ENCODE measurements at regions not wholly inside any gene's neighbourhood (a gene's known extent, or its start where the extent isn't known, plus 50 kb on each side); places are given as distances from the start of the nearest gene placed in this dataset.
A peak's percentile ranks its signal among the peaks of the same experiment; 100 is the strongest.

GRCh38 chr5:124195411-124195810, 551.0 kb downstream of the ZNF608 start:
- no peak for DNase-seq (ENCODE audit: low read depth)
- no peak overlapping the region for H3K4me3 ChIP-seq (ENCODE audit: low read depth, low read length)
- in situ Hi-C loops (cut with HindIII; ENCODE audit: low sequenced_read_pairs): no loop called here
- TF ChIP-seq CTCF (IDR thresholded peaks at IDR 0.05; ENCODE audit: low read depth, low read length, missing control alignments): no peak

GRCh38 chr5:124194282-124194681, 552.2 kb downstream of the ZNF608 start:
- in situ Hi-C loops (cut with HindIII; ENCODE audit: low sequenced_read_pairs): no loop called here
- no peak for TF ChIP-seq CTCF (IDR thresholded peaks at IDR 0.05; ENCODE audit: low read depth, low read length, missing control alignments)

GRCh38 chr5:124193371-124193789, 553.1 kb downstream of the ZNF608 start:
- peak; percentile 24 for DNase-seq (ENCODE audit: low read depth)
- in situ Hi-C loops (cut with HindIII; ENCODE audit: low sequenced_read_pairs): no loop called here
- TF ChIP-seq CTCF (IDR thresholded peaks at IDR 0.05; ENCODE audit: low read depth, low read length, missing control alignments): no peak
- no peak overlapping the region for H3K4me3 ChIP-seq (ENCODE audit: low read depth, low read length)

More at GRCh38 chr5:124194282-124194681, 552.2 kb downstream of the ZNF608 start:
- DNase-seq (ENCODE audit: low read depth): no peak
- H3K4me3 ChIP-seq (ENCODE audit: low read depth, low read length): no peak overlapping the region

- in situ Hi-C loops (cut with HindIII; ENCODE audit: low sequenced_read_pairs): no loop called here
- H3K4me3 ChIP-seq (ENCODE audit: low read depth, low read length): no peak overlapping the region
- TF ChIP-seq CTCF (IDR thresholded peaks at IDR 0.05; ENCODE audit: low read depth, low read length, missing control alignments): no peak
- no peak for DNase-seq (ENCODE audit: low read depth)
These were observed 553.7 kb downstream of the ZNF608 start for GRCh38 chr5:124192716-124193115.

GRCh38 chr5:124185716-124186115, 560.7 kb downstream of the ZNF608 start:
- DNase-seq (ENCODE audit: low read depth): no peak
- H3K4me3 ChIP-seq (ENCODE audit: low read depth, low read length): no peak overlapping the region
- TF ChIP-seq CTCF (IDR thresholded peaks at IDR 0.05; ENCODE audit: low read depth, low read length, missing control alignments): no peak
- in situ Hi-C loops (cut with HindIII; ENCODE audit: low sequenced_read_pairs): no loop called here

GRCh38 chr5:124182133-124182532, 564.3 kb downstream of the ZNF608 start:
- in situ Hi-C loops (cut with HindIII; ENCODE audit: low sequenced_read_pairs): no loop called here
- no peak for TF ChIP-seq CTCF (IDR thresholded peaks at IDR 0.05; ENCODE audit: low read depth, low read length, missing control alignments)
- no peak for DNase-seq (ENCODE audit: low read depth)
- no peak overlapping the region for H3K4me3 ChIP-seq (ENCODE audit: low read depth, low read length)
